Left ventricle myocardium inferior (tissue), 1 donor: ENCODE measurements at regions not wholly inside any gene's neighbourhood (a gene's known extent, or its start where the extent isn't known, plus 50 kb on each side); places are given as distances from the start of the nearest gene placed in this dataset.

ENCODE experiments used
- DNase-seq: peaks from one replicate; pipeline ENCODE4 v3.0.0-alpha.2; 2020
- H3K27ac ChIP-seq: fragments of 200-600 bp; replicated peaks from 2 replicates; pipeline ENCODE4 v1.8.0; 2021
- H3K27me3 ChIP-seq: fragments of 200-600 bp; 2 replicates; pipeline ENCODE4 v1.8.0; 2021; ENCODE audit warnings: low read depth
- H3K36me3 ChIP-seq: fragments of 200-600 bp; 2 replicates; pipeline ENCODE4 v1.8.0; 2021
- H3K4me1 ChIP-seq: fragments of 200-600 bp; 2 replicates; pipeline ENCODE4 v1.8.0; 2021
- H3K4me3 ChIP-seq: fragments of 200-600 bp; 2 replicates; pipeline ENCODE4 v1.8.0; 2021; ENCODE audit warnings: mild to moderate bottlenecking, moderate library complexity
- H3K9me3 ChIP-seq: fragments of 200-600 bp; replicated peaks from 2 replicates; pipeline ENCODE4 v1.8.0; 2021
- intact Hi-C: fragments of 100-400 bp; cut with micrococcal nuclease; formaldehyde crosslinking; loops from one replicate; pipeline ENCODE4 v1.11.0; 2022
- TF ChIP-seq, protein P1 (sequence below): fragments of 200-600 bp; IDR thresholded peaks from 2 replicates; pipeline ENCODE4 v1.8.0; 2021; ENCODE audit warnings: antibody characterized with exemption, mild to moderate bottlenecking, borderline replicate concordance
- donor health status: DM: no; HTN: yes; CAD: no; lungs with severe emphysema.

DNA sequence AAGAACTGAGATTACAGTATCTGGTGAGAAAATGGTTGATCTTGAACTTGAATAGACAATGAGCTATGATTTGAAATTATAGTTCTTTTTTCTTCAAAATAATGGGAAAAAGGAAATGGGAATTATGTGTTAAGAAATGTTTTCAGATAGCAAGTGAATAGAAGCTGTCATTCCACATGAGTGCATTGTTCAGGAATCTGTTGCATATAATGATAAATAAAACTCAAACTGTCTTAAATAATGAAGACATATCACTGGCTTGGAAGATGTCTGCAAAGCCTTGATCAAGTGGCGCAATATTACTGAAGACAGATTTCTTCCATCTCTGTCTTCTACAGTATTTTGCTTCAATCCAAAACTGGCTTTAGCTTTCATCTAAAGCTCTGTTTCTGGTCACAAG, 479.3 kb upstream of the ZFP42 start:
- DNase-seq = no peak
- no peaks in the 10 kb centered on the region for H3K9me3 ChIP-seq
- intact Hi-C loops = no loop called here
- H3K27me3 ChIP-seq = no peaks in the 10 kb centered on the region
- H3K27ac ChIP-seq = no peak overlapping the region
- no peaks in the 10 kb centered on the region for H3K4me1 ChIP-seq
- TF ChIP-seq, protein P1, sequence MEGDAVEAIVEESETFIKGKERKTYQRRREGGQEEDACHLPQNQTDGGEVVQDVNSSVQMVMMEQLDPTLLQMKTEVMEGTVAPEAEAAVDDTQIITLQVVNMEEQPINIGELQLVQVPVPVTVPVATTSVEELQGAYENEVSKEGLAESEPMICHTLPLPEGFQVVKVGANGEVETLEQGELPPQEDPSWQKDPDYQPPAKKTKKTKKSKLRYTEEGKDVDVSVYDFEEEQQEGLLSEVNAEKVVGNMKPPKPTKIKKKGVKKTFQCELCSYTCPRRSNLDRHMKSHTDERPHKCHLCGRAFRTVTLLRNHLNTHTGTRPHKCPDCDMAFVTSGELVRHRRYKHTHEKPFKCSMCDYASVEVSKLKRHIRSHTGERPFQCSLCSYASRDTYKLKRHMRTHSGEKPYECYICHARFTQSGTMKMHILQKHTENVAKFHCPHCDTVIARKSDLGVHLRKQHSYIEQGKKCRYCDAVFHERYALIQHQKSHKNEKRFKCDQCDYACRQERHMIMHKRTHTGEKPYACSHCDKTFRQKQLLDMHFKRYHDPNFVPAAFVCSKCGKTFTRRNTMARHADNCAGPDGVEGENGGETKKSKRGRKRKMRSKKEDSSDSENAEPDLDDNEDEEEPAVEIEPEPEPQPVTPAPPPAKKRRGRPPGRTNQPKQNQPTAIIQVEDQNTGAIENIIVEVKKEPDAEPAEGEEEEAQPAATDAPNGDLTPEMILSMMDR = no peak
- H3K36me3 ChIP-seq = no peaks in the 10 kb centered on the region
- H3K4me3 ChIP-seq = no peak overlapping the region

DNA sequence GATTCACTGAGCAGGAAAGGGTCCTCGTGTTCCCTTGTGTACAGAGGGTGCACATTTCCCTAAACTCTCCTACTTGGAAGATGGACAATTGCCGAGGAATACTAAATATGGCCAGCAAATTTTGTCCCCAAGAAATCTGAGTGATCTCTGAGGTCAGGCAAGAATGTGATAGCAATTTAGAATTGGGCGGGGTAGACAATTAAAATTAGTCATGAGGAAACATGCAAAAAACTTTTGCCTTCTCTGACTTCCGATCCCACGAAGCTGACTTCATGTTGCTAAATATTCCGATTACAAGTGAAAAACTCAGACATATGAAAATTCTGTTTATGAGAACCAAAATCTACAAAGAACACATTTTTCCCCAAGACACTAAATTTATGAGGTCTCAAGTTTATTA, 453.9 kb upstream of the ZFP42 start:
- intact Hi-C loops = no loop called here
- H3K4me3 ChIP-seq = no peak overlapping the region

GRCh38 chr4:187544461-187545053, 451.0 kb upstream of the ZFP42 start:
- intact Hi-C loops = no loop called here
- DNase-seq = no peak
- no peaks in the 10 kb centered on the region for H3K36me3 ChIP-seq
- H3K9me3 ChIP-seq = no peaks in the 10 kb centered on the region
- H3K4me1 ChIP-seq = no peaks in the 10 kb centered on the region
- TF ChIP-seq, protein P1 = no peak
- no peak overlapping the region for H3K27ac ChIP-seq
- H3K27me3 ChIP-seq = no peaks in the 10 kb centered on the region
- no peak overlapping the region for H3K4me3 ChIP-seq

More for the DNA sequence above, 453.9 kb upstream of the ZFP42 start:
- no peaks in the 10 kb centered on the region for H3K27me3 ChIP-seq
- H3K36me3 ChIP-seq = no peaks in the 10 kb centered on the region
- DNase-seq = no peak
- H3K4me1 ChIP-seq = no peaks in the 10 kb centered on the region
- TF ChIP-seq, protein P1 = no peak
- no peak overlapping the region for H3K27ac ChIP-seq
- no peaks in the 10 kb centered on the region for H3K9me3 ChIP-seq

- TF ChIP-seq, protein P1 = no peak
- H3K27me3 ChIP-seq = no peaks in the 10 kb centered on the region
- H3K9me3 ChIP-seq = no peaks in the 10 kb centered on the region
- H3K36me3 ChIP-seq = no peaks in the 10 kb centered on the region
- H3K27ac ChIP-seq = no peak overlapping the region
- DNase-seq = no peak
- no peaks in the 10 kb centered on the region for H3K4me1 ChIP-seq
- intact Hi-C loops = no loop called here
- no peak overlapping the region for H3K4me3 ChIP-seq
Measured at GRCh38 chr4:187547316-187547715, 448.3 kb upstream of the ZFP42 start.

- Histone ChIP-seq H3K36me3 (no peaks in the 10 kb centered on the region), H3K9me3 (no peaks in the 10 kb centered on the region), H3K27me3 (no peaks in the 10 kb centered on the region), H3K27ac (no peak overlapping the region), H3K4me3 (no peak overlapping the region), H3K4me1 (no peaks in the 10 kb centered on the region)
- DNase-seq = no peak
- intact Hi-C loops = no loop called here
- TF ChIP-seq, protein P1 = no peak
Measured at GRCh38 chr4:187550256-187550950, 445.2 kb upstream of the ZFP42 start.
